HK-2 (cell line): ENCODE measurements at regions not wholly inside any gene's neighbourhood (a gene's known extent, or its start where the extent isn't known, plus 50 kb on each side); places are given as distances from the start of the nearest gene placed in this dataset.
A peak's percentile ranks its signal among the peaks of the same experiment; 100 is the strongest.

Experiments used
- DNase-seq: peaks from one replicate; pipeline ENCODE4 v3.0.0-alpha.2; 2018; ENCODE audit not compliant: unreplicated experiment

GRCh38 chr4:182134261-182134660 lies 108.9 kb upstream of the TENM3 start:
- no peak for DNase-seq

DNA sequence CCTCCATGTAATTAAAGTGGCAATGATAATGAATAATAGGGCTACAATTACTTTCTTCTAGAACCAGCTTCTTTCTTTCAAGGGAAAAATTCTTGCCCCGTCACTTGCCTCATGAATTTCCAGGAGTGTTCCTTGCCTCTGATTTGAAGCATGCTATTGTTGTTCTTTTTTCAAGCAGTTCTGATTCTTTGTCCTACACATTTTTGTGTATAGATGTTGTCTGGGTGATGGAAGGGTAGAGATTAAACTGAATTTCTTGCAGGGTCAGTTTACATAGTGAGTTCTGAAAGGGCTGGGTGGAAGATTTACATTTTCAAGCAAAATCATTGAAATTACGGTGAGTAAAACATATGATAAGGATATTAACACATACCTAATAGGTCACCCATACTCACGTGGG lies 107.0 kb upstream of the TENM3 start:
- no peak for DNase-seq

GRCh38 chr4:182137343-182137742 lies 105.9 kb upstream of the TENM3 start:
- DNase-seq, result no peak

DNA sequence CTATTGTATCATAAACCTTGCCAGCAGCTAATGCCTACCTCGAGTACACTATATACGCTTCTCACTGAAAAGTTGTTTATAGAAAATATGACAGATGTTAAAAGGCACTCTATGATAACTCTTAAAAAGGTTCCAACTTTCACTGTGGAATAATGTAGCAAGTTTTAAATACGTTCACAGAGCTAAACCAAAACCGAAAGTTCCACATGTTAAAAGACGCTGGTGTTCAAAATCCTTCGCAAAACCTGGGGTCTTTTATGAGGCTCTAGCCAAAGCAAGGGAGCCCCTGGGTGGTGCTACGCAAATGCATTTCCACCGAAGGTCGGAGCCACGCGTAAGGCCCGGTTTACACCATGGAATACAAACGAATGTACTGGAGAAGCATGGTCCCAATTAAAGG lies 103.7 kb upstream of the TENM3 start:
- no peak for DNase-seq

- DNase-seq, result no peak
Measured at GRCh38 chr4:182140547-182140946, 102.7 kb upstream of the TENM3 start.

DNA sequence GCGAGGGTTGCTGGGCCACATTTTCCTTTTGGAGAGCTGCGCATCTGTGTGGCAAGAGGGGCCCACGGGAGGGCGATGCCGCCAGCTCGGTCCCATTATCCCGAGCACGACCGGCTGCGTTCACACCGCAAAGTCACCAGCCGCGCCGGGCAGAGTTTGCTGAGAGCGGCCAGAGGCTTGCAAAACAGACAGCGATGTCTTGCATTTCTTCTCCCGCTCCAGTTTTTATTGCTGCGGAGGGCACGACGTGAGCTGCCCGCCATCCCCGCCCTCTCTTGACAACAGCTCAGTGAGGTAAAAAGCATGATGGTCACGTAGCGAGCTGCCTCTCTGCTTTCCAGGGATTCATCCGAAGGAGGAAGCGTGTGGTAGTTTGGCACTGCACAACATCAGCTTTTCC lies 102.1 kb upstream of the TENM3 start:
- DNase-seq, result no peak

GRCh38 chr4:182142176-182143085 lies 100.8 kb upstream of the TENM3 start:
- DNase-seq, result no peak

GRCh38 chr4:182143086-182143821 lies 99.9 kb upstream of the TENM3 start:
- DNase-seq, result peak; percentile 52

GRCh38 chr4:182143822-182144625 lies 99.2 kb upstream of the TENM3 start:
- DNase-seq, result peak; percentile 80

DNA sequence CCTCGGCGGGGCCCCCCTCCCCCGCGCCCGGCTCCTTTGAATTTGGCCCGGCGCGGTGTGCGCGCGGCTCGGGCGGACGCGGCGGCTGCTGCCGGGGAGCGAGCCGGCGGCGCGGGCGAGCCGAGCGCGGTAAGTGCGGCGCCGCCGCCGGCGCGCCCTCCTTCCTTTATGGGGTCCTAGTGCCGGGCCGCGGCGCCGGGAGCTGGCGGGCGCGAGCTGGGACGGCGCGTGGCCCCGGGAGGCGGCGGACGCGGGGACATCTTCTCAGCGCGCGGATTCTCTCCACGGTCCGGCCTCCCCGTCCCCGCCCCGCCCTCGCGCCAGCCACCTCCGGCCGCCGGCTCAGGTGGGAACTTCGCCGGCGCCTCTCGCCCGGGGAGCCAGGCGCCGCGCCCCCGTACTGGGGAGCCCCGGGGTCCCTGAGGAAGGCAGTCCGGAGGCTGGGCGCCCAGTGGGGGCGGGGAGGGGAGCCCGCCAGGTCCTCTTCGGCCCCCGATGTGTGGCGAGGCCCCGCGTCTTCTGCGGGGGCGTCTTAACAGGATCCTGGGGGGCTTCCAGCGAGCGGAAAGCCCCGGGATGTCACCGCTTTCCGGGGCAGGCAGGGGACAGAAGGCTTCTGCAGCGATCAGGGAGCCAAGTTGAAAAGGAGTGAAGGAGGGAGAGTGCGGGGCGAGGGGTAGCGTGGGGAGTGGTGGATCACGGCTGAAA lies 98.4 kb upstream of the TENM3 start:
- DNase-seq, result peak; percentile 52

DNA sequence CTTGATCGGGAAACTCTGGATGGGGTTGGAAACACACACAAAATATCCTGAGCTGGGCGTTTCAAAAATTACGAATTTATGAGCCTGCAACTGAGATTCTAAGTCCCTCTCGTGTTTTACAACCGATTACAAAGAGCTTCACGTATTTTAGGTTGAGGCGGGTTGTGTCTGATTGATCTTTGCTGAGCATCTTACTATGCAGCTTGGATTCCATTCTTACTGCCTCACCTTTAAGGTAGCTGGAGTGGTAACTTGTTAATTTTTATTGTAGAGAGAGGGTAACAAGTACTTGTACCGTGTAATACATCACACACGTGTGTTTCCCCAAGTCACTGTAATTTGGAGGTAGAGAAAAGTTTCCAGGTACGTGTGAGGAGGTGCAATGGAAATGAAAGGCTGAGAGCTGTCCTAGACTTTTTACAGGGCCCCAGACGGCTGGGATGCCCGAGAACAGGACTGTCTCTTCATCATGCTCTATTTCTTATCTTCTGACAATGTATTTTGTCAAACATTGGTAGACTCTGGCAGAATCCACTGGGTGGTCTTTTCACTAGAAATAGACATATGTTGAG lies 97.8 kb upstream of the TENM3 start:
- no peak for DNase-seq

DNA sequence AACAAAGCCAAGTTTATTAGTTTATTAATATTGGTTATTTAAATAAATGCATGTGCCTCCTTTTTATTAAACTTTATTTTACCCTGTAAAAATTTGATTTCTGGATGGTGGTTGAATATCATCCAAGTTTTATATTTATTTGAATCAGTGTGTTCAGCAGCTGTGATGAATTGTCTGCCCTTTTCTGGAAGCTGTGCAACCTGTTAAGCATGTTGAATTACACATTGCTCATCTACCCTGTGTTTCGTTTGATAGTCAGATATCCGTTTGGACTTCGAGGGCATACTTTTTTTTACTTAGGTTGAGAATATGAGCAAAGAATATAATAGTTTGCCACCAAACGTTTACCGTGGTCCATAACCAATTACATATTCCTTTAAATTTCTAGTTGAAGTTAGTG lies 95.8 kb upstream of the TENM3 start:
- no peak for DNase-seq

DNA sequence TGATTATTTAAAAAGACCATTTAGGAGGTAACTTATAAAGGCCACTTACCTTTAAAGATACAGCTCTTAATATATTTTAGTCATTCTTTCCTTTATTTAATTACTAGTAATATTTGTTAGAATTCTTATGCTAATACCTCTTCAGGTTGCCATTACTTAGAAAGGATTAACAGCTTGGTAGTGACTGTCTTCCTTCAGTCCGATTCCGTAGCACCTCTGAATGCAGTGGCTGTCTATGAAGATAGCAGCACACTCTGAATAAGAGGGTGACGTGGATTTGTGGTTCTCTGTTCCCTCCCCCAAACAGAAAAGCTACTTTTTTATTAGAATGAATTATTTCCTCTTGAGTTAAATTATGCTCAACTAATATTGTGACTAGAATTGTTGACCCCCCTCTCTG lies 92.6 kb upstream of the TENM3 start:
- no peak for DNase-seq

GRCh38 chr4:182155806-182156205 lies 87.4 kb upstream of the TENM3 start:
- DNase-seq, result no peak

- no peak for DNase-seq
Measured at GRCh38 chr4:182163180-182163579, 80.0 kb upstream of the TENM3 start.

DNA sequence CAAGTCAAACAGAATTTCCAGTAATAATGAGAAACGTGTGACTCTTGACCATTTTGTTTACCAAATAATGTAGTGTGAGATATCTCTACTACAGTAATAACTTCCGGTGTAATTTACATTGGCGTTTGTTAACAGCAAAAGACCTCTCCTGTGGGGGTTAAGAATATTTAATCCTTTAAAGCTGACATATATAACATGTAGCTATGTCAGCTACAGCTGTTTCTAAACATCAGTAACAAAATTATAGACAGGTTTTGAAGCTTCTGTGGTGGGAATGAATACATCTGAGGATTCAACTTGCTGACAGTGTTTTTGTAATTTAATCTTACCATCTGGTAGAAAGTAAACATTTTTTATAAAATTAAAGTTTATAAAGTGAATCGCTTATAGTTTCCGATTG lies 73.6 kb upstream of the TENM3 start:
- no peak for DNase-seq

- no peak for DNase-seq
Measured at GRCh38 chr4:182169987-182170386, 73.2 kb upstream of the TENM3 start.

DNA sequence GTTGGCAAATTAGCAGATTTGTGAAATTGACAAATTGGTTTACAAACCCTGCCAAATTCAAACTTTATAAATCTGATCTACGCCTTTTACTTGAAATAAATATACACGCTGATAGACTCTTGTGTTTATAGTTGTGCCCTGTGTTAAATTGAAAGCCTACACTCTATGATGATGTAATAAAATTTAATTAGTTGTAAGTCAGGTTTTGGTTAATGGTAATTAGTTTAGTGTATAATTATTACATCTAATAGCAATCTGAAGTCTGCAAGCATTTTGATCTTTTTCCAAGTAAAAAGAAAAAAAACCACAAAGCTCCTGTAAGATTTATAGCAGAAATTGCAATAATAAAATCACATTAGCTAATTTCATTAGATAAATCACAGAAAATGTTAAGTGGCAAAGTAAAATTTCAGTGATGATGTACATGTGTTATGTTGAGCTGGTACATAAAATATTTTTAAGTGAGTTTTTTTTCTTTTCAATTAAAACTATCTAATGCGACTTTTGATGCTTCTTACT lies 72.7 kb upstream of the TENM3 start:
- DNase-seq, result no peak

DNA sequence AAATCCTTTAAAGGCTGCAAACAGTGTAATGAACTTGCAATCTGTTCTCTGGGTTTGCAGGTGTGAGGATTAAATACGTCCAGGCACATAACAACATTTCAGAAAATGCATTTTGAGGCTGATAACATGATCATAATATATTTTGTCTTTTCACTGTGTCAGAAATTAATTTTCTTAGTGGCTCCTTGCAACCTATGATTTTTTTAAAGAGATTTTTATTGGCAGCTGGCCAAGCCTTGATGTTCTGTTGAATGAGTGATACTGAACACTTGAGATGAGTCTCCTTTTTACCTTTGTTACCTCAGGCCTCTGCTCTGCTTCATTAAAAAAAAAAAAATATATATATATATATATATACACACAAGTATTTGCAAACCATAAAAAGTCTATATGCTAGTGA lies 68.2 kb upstream of the TENM3 start:
- no peak for DNase-seq

- DNase-seq, result no peak
Measured at GRCh38 chr4:182175788-182176519, 67.2 kb upstream of the TENM3 start.
